HG02571 (cell line): ENCODE measurements at regions not wholly inside any gene's neighbourhood (a gene's known extent, or its start where the extent isn't known, plus 50 kb on each side); places are given as distances from the start of the nearest gene placed in this dataset.
A peak's percentile ranks its signal among the peaks of the same experiment; 100 is the strongest.
"Not testable (repeated sequence)": the region's sequence is repeated elsewhere in the genome, so short reads cannot be mapped to it uniquely, and the experiment has no call there.

Experiments used
- ATAC-seq: cut with Tn5 transposase; IDR thresholded peaks from one replicate; pipeline ENCODE4 v1.9.1; 2021; ENCODE audit warnings: mild to moderate bottlenecking, moderate library complexity; ENCODE audit not compliant: unreplicated experiment

- no peak for ATAC-seq
Observed at GRCh38 chr9:104980039-104980654, 52.2 kb upstream of the ABCA1 start.

GRCh38 chr9:104981543-104982129 lies 53.7 kb upstream of the ABCA1 start:
- ATAC-seq, result no peak

- ATAC-seq, result no peak
Observed at GRCh38 chr9:104982543-104982942, 54.6 kb upstream of the ABCA1 start.

- ATAC-seq, result no peak
Observed at GRCh38 chr9:104983491-104983890, 55.5 kb upstream of the ABCA1 start.

GRCh38 chr9:104984121-104984520 lies 56.2 kb upstream of the ABCA1 start:
- ATAC-seq, result no peak

GRCh38 chr9:104984542-104984941 lies 56.6 kb upstream of the ABCA1 start:
- ATAC-seq, result no peak

- no peak for ATAC-seq
Observed at GRCh38 chr9:104984948-104985347, 57.0 kb upstream of the ABCA1 start.

- no peak for ATAC-seq
Observed at GRCh38 chr9:104986096-104986495, 58.1 kb upstream of the ABCA1 start.

- no peak for ATAC-seq
Observed at GRCh38 chr9:104987743-104988142, 59.8 kb upstream of the ABCA1 start.

GRCh38 chr9:104988539-104988938 lies 60.6 kb upstream of the ABCA1 start:
- ATAC-seq, result no peak

- ATAC-seq, result peak; percentile 90
Observed at GRCh38 chr9:104991144-104991953, 63.4 kb upstream of the ABCA1 start.

- no peak for ATAC-seq
Observed at GRCh38 chr9:104992659-104993058, 64.7 kb upstream of the ABCA1 start.

- ATAC-seq, result no peak
Observed at GRCh38 chr9:104993291-104993963, 65.5 kb upstream of the ABCA1 start.

GRCh38 chr9:104997536-104997935 lies 69.6 kb upstream of the ABCA1 start:
- no peak for ATAC-seq

- no peak for ATAC-seq
Observed at GRCh38 chr9:104999136-104999535, 71.2 kb upstream of the ABCA1 start.

- not testable (repeated sequence) for ATAC-seq
Observed at GRCh38 chr9:105000529-105000928, 72.6 kb upstream of the ABCA1 start.

GRCh38 chr9:105004466-105005090 lies 76.6 kb upstream of the ABCA1 start:
- no peak for ATAC-seq

GRCh38 chr9:105005186-105005585 lies 77.2 kb upstream of the ABCA1 start:
- ATAC-seq, result no peak

- ATAC-seq, result no peak
Observed at GRCh38 chr9:105006514-105006913, 78.6 kb upstream of the ABCA1 start.

- ATAC-seq, result no peak
Observed at GRCh38 chr9:105007143-105007542, 79.2 kb upstream of the ABCA1 start.

GRCh38 chr9:105010089-105010488 lies 82.1 kb upstream of the ABCA1 start:
- not testable (repeated sequence) for ATAC-seq
